ENCODE measurements at regions not wholly inside any gene's neighbourhood (a gene's known extent, or its start where the extent isn't known, plus 50 kb on each side); places are given as distances from the start of the nearest gene placed in this dataset.

- ATAC-seq (no peak), DNase-seq (ENCODE audit: low read depth, low spot score) (no peak)
- TF ChIP-seq CBX3 (IDR thresholded peaks at IDR 0.05; ENCODE audit: low read depth), result no peak
- TF ChIP-seq RAD21 (IDR thresholded peaks at IDR 0.05; ENCODE audit: low read depth), result no peak
- TF ChIP-seq, protein P1, sequence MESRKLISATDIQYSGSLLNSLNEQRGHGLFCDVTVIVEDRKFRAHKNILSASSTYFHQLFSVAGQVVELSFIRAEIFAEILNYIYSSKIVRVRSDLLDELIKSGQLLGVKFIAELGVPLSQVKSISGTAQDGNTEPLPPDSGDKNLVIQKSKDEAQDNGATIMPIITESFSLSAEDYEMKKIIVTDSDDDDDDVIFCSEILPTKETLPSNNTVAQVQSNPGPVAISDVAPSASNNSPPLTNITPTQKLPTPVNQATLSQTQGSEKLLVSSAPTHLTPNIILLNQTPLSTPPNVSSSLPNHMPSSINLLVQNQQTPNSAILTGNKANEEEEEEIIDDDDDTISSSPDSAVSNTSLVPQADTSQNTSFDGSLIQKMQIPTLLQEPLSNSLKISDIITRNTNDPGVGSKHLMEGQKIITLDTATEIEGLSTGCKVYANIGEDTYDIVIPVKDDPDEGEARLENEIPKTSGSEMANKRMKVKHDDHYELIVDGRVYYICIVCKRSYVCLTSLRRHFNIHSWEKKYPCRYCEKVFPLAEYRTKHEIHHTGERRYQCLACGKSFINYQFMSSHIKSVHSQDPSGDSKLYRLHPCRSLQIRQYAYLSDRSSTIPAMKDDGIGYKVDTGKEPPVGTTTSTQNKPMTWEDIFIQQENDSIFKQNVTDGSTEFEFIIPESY (IDR thresholded peaks at IDR 0.05; ENCODE audit: extremely low read depth, insufficient replicate concordance, low read length), result no peak
- TF ChIP-seq EZH2phosphoT487 (IDR thresholded peaks at IDR 0.05; ENCODE audit: borderline replicate concordance), result no peak
- no peak for TF ChIP-seq YY1 (IDR thresholded peaks at IDR 0.05; ENCODE audit: extremely low read depth, insufficient replicate concordance, low read depth, low read length)
- TF ChIP-seq JUND (IDR thresholded peaks at IDR 0.05), result no peak
- no peak for TF ChIP-seq EZH2 (IDR thresholded peaks at IDR 0.05)
- no peak for TF ChIP-seq CEBPB (IDR thresholded peaks at IDR 0.05; ENCODE audit: low read depth)
- no peak for TF ChIP-seq REST (IDR thresholded peaks at IDR 0.05; ENCODE audit: low read depth)
- TF ChIP-seq TCF7L2 (IDR thresholded peaks at IDR 0.05; ENCODE audit: borderline replicate concordance, extremely low read depth, insufficient read depth, insufficient read length), result no peak
- TF ChIP-seq MAX (IDR thresholded peaks at IDR 0.05), result no peak
- TF ChIP-seq ZNF274 (IDR thresholded peaks at IDR 0.05; ENCODE audit: low read depth, low read length), result no peak
- no peak for TF ChIP-seq CTCF (IDR thresholded peaks at IDR 0.05 in 2 of 3, conservative IDR thresholded peaks at IDR 0.05 in 1 of 3; ENCODE audit: borderline replicate concordance in 1 of 3, insufficient read depth in 1 of 3, low read depth in 2 of 3, low read length in 2 of 3)
- no peak overlapping the region for H3K9ac ChIP-seq (ENCODE audit: low read length)
- ChIA-PET RAD21 (ENCODE audit: low non-redundant PET in 1 of 2, low total read pairs in 2 of 2, uncharacterized antibody in 2 of 2, unreplicated experiment in 2 of 2) (no interaction called here), POLR2A (no interaction called here), CTCF (no interaction called here)
- H3K36me3 ChIP-seq (ENCODE audit: control insufficient read depth in 1 of 2, insufficient read depth in 2 of 2, low read length in 2 of 2), result no peaks in the 10 kb centered on the region
- no peaks in the 10 kb centered on the region for H3K79me2 ChIP-seq (ENCODE audit: insufficient read depth, low read length)
- no peak overlapping the region for H3K4me3 ChIP-seq (replicated peaks in 1 of 2; ENCODE audit: low read depth in 1 of 2, low read length in 2 of 2)
- no peaks in the 10 kb centered on the region for H3K4me1 ChIP-seq (ENCODE audit: control insufficient read depth in 1 of 2, insufficient read depth in 2 of 2, low read length in 2 of 2)
- no peaks in the 10 kb centered on the region for H3K9me2 ChIP-seq (ENCODE audit: insufficient read depth)
- H4K20me1 ChIP-seq (ENCODE audit: insufficient read depth), result no peaks in the 10 kb centered on the region
- no peaks in the 10 kb centered on the region for H3K9me3 ChIP-seq (ENCODE audit: control insufficient read depth in 1 of 2, insufficient read depth in 1 of 2, low read depth in 1 of 2, low read length in 2 of 2)
- H3K27ac ChIP-seq (ENCODE audit: low read depth, low read length), result no peak overlapping the region
- no peak overlapping the region for H2AFZ ChIP-seq (ENCODE audit: low read depth, low read length, poor library complexity, severe bottlenecking)
- peaks cover 9% of the 10 kb centered on the region for H3K27me3 ChIP-seq (ENCODE audit: insufficient read depth, low read length)
- no TSS peak for BruUV-seq (replicated peaks)
- no peak overlapping the region for H3K4me2 ChIP-seq (ENCODE audit: low read length)
- intact Hi-C loops (cut with micrococcal nuclease), result no loop called here
Measured at GRCh38 chr2:20877960-20878359, 55.1 kb upstream of the LDAH start.
